ENCODE measurements at regions not wholly inside any gene's neighbourhood (a gene's known extent, or its start where the extent isn't known, plus 50 kb on each side); places are given as distances from the start of the nearest gene placed in this dataset.

DNA sequence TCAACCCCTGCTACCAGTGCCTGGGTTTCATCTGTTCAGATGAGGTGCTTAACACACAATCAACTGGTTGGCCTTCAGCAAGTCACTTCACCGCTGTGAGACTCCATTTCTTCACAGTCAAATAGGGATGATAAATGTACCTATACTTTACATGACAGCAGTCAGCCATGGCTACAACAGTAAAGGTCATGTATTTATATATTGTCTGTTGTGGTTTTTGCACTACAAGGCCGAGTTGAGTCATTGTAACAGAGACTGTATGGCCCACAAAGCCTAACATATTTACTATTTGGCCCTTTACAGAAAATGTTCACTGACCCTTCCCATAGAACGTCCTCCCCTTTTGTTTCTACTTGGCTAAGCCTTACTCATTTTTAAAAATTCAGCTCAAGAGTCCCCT, 404.6 kb upstream of the F9 start:
- H3K9me3 ChIP-seq = no peaks in the 10 kb centered on the region
- no peak for DNase-seq (ENCODE audit: low spot score in 2 of 2)
- no peak overlapping the region for H3K4me3 ChIP-seq
- H3K27ac ChIP-seq = no peak overlapping the region
- no peaks in the 10 kb centered on the region for H3K4me1 ChIP-seq
- TF ChIP-seq, protein P1, sequence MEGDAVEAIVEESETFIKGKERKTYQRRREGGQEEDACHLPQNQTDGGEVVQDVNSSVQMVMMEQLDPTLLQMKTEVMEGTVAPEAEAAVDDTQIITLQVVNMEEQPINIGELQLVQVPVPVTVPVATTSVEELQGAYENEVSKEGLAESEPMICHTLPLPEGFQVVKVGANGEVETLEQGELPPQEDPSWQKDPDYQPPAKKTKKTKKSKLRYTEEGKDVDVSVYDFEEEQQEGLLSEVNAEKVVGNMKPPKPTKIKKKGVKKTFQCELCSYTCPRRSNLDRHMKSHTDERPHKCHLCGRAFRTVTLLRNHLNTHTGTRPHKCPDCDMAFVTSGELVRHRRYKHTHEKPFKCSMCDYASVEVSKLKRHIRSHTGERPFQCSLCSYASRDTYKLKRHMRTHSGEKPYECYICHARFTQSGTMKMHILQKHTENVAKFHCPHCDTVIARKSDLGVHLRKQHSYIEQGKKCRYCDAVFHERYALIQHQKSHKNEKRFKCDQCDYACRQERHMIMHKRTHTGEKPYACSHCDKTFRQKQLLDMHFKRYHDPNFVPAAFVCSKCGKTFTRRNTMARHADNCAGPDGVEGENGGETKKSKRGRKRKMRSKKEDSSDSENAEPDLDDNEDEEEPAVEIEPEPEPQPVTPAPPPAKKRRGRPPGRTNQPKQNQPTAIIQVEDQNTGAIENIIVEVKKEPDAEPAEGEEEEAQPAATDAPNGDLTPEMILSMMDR (IDR thresholded peaks at IDR 0.05) = no peak
- intact Hi-C loops (cut with DNase I) = no loop called here
- no peaks in the 10 kb centered on the region for H3K36me3 ChIP-seq
- no peaks in the 10 kb centered on the region for H3K27me3 ChIP-seq

- Histone ChIP-seq H3K27me3 (no peaks in the 10 kb centered on the region), H3K27ac (no peak overlapping the region), H3K4me3 (no peak overlapping the region), H3K9me3 (no peaks in the 10 kb centered on the region), H3K36me3 (no peaks in the 10 kb centered on the region), H3K4me1 (no peaks in the 10 kb centered on the region)
- DNase-seq (ENCODE audit: low spot score in 2 of 2) = no peak
- TF ChIP-seq, protein P1 (IDR thresholded peaks at IDR 0.05) = no peak
- intact Hi-C loops (cut with DNase I) = no loop called here
Observed at GRCh38 chrX:139121616-139122286, 408.8 kb upstream of the F9 start.

- no peak overlapping the region for H3K4me3 ChIP-seq
- intact Hi-C loops (cut with DNase I) = no loop called here
- no peaks in the 10 kb centered on the region for H3K9me3 ChIP-seq
- TF ChIP-seq, protein P1 (IDR thresholded peaks at IDR 0.05) = no peak
- DNase-seq (ENCODE audit: low spot score in 2 of 2) = no peak
- H3K27me3 ChIP-seq = no peaks in the 10 kb centered on the region
- H3K4me1 ChIP-seq = no peaks in the 10 kb centered on the region
- H3K36me3 ChIP-seq = no peaks in the 10 kb centered on the region
- no peak overlapping the region for H3K27ac ChIP-seq
Observed at GRCh38 chrX:139120760-139121159, 409.2 kb upstream of the FGF13 start.

- Histone ChIP-seq H3K36me3 (no peaks in the 10 kb centered on the region), H3K4me1 (no peaks in the 10 kb centered on the region), H3K27me3 (no peaks in the 10 kb centered on the region), H3K27ac (no peak overlapping the region), H3K4me3 (no peak overlapping the region), H3K9me3 (no peaks in the 10 kb centered on the region)
- DNase-seq (ENCODE audit: low spot score in 2 of 2) = no peak
- intact Hi-C loops (cut with DNase I) = no loop called here
- TF ChIP-seq, protein P1 (IDR thresholded peaks at IDR 0.05) = no peak
Observed at GRCh38 chrX:139113708-139114107, 402.2 kb upstream of the FGF13 start.

DNA sequence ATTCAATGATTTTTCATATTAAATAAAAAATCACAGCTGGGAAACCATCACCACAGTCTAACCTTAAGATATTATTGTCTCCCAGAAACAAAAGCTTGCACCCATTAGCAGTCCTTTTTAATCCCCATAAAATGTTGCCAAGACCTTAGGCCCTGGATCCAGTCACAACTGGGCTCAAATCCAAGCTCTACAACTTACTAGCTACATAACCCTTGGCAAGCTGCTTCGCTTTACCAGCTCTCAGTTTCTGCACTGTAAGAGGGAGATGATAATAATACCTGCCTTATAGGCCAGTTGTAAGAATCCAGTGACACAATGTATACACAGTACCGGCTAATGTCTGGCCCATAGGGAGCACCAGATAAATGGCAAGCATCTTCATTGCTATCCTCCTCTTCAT, 400.9 kb upstream of the FGF13 start:
- DNase-seq (ENCODE audit: low spot score in 2 of 2) = no peak
- TF ChIP-seq, protein P1 (IDR thresholded peaks at IDR 0.05) = no peak
- no peaks in the 10 kb centered on the region for H3K36me3 ChIP-seq
- no peak overlapping the region for H3K4me3 ChIP-seq
- intact Hi-C loops (cut with DNase I) = no loop called here
- no peaks in the 10 kb centered on the region for H3K4me1 ChIP-seq
- no peak overlapping the region for H3K27ac ChIP-seq
- H3K27me3 ChIP-seq = no peaks in the 10 kb centered on the region
- no peaks in the 10 kb centered on the region for H3K9me3 ChIP-seq

GRCh38 chrX:139106069-139106468, 394.6 kb upstream of the FGF13 start:
- Histone ChIP-seq H3K9me3 (no peaks in the 10 kb centered on the region), H3K27ac (no peak overlapping the region), H3K36me3 (no peaks in the 10 kb centered on the region), H3K4me3 (no peak overlapping the region), H3K4me1 (no peaks in the 10 kb centered on the region), H3K27me3 (no peaks in the 10 kb centered on the region)
- DNase-seq (ENCODE audit: low spot score in 2 of 2) = no peak
- TF ChIP-seq, protein P1 (IDR thresholded peaks at IDR 0.05) = no peak
- intact Hi-C loops (cut with DNase I) = no loop called here
